Right lobe of liver (tissue), 4 donors: ENCODE measurements at regions not wholly inside any gene's neighbourhood (a gene's known extent, or its start where the extent isn't known, plus 50 kb on each side); places are given as distances from the start of the nearest gene placed in this dataset.
"Not testable (repeated sequence)": the region's sequence is repeated elsewhere in the genome, so short reads cannot be mapped to it uniquely, and the experiment has no call there.

Experiments
- POLR2A ChIP-seq: fragments of 450-650 bp; IDR thresholded peaks from one replicate; pipeline ENCODE4 v1.6.1; 2017; ENCODE audit warnings: antibody characterized with exemption, mild to moderate bottlenecking
- TF ChIP-seq, protein P1 (sequence below), 4 donors: fragments of 200-600 bp in 3 of 4; fragments of 450-650 bp in 1 of 4; IDR thresholded peaks; one replicate each; pipeline versions ENCODE4 v1.5.1 to v1.8.0; 2016 to 2022; ENCODE audit warnings: antibody characterized with exemption in 4 of 4, mild to moderate bottlenecking in 2 of 4
- donor health status: DM: no; HTN: no; CAD: no.
- donor health status: DM: no; HTN: no; CAD: no.
- donor health status: DM: no; HTN: yes; CAD: no.

DNA sequence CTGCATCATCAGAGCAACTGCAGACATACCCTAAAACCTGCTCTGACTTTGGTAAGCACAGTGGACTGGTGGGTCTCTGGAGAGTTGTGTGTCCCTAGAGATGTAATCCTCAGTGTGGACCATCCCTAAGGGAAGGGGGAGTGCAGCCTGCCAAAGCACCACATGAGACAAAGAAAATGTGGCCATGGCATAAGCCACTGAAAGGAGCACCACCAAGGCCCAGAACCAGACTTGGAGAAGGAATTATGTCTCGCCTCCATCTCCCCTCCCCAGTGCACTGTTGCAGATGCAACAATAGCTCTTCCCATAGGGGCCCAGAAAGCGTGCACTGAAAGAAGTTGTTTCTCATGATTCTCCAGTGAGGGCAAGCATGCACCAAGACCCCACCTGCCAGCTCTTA is 69.7 kb upstream of the AGAP9 start:
- TF ChIP-seq, protein P1, sequence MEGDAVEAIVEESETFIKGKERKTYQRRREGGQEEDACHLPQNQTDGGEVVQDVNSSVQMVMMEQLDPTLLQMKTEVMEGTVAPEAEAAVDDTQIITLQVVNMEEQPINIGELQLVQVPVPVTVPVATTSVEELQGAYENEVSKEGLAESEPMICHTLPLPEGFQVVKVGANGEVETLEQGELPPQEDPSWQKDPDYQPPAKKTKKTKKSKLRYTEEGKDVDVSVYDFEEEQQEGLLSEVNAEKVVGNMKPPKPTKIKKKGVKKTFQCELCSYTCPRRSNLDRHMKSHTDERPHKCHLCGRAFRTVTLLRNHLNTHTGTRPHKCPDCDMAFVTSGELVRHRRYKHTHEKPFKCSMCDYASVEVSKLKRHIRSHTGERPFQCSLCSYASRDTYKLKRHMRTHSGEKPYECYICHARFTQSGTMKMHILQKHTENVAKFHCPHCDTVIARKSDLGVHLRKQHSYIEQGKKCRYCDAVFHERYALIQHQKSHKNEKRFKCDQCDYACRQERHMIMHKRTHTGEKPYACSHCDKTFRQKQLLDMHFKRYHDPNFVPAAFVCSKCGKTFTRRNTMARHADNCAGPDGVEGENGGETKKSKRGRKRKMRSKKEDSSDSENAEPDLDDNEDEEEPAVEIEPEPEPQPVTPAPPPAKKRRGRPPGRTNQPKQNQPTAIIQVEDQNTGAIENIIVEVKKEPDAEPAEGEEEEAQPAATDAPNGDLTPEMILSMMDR (IDR thresholded peaks at IDR 0.05): not testable (repeated sequence)
- not testable (repeated sequence) for TF ChIP-seq POLR2A
